CMK (cell line): ENCODE measurements at regions not wholly inside any gene's neighbourhood (a gene's known extent, or its start where the extent isn't known, plus 50 kb on each side); places are given as distances from the start of the nearest gene placed in this dataset.
"Not testable (repeated sequence)": the region's sequence is repeated elsewhere in the genome, so short reads cannot be mapped to it uniquely, and the experiment has no call there.

Experiments used
- DNase-seq: peaks from one replicate; pipeline ENCODE4 v3.0.0-alpha.2; 2010; ENCODE audit warnings: low read depth

GRCh38 chr5:71822065-71822464 lies 103.0 kb downstream of the CARTPT start:
- DNase-seq = not testable (repeated sequence)

DNA sequence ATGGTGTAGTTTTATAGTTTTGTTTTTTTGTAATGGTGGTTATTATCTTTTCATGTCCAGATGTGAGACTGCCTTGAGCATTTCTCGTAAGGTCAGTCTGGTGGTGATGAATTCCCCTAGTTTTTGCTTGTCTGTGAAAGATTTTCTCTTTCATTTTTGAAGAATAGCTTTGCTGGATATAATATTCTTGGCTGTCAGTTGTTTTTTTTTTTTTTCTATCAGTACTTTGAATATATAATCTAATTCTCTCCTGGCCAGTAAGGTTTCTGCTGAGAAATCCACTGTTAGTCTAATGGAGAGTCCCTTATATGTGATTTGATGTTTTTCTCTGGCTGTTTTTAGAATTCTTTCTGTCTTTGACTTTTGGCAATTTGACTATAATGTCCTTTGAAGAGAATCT lies 106.9 kb downstream of the CARTPT start:
- DNase-seq = no peak

GRCh38 chr5:71828291-71829040 lies 109.4 kb downstream of the CARTPT start:
- DNase-seq = no peak

DNA sequence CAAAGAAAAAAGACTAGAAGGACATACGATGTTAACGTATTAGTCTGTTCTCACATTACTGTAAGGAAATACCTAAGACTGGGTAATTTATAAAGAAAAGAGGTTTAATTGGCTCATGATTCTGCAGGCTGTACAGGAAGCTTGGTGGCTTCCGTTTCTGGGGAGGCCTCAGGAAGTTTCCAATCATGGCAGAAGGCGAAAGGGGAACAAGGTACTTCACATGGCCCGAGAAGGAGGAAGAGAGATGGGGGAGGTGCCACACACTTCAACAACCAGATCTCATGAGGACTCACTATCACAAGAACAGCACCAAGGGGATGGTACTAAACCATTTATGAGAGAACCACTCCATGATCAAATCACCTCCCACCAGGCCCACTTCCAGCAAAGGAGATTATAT lies 110.1 kb downstream of the CARTPT start:
- peak; percentile 40 for DNase-seq

DNA sequence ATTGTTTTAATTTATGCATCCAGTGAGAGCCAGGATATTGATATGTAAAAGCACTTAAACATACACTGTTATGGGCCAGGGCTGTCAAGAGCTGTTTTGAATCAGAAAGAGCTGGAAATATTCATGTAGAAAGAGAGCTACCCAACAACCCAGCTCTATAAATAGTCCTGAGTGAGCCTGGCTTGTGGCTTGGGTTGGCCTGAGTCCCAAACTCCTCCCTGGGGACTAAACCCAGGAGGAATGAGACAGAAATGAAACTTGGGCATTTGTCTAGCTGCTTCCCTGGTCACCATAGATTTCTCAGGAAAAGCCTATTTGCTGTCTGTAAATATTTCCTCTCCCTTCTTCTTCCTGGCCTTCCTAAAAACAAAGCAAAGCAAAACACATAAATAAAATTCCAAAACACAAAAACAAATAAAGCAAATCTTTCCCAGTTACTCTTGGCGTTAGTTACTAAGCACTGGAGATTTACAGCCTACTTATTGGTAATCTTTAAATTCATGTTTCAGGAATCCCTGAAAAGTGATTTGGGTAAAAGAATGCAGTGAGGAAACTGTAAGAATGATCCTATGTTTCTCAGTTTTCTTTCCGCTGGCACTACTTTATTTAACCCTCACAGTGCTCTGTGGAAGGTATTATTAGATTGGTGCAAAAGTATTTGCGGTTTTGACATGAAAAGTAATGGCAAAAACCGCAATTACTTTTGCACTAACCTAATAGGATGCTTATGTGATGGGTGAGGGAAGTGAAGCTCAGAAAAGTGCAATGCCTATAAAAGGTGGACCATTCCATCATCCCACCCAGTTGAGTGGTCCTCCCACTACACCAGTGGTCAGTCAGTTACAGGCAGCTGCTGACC lies 111.8 kb downstream of the CARTPT start:
- DNase-seq = no peak

- no peak for DNase-seq
These were observed 114.0 kb downstream of the CARTPT start for GRCh38 chr5:71832812-71833715.

GRCh38 chr5:71834601-71835000 lies 115.5 kb downstream of the CARTPT start:
- no peak for DNase-seq

DNA sequence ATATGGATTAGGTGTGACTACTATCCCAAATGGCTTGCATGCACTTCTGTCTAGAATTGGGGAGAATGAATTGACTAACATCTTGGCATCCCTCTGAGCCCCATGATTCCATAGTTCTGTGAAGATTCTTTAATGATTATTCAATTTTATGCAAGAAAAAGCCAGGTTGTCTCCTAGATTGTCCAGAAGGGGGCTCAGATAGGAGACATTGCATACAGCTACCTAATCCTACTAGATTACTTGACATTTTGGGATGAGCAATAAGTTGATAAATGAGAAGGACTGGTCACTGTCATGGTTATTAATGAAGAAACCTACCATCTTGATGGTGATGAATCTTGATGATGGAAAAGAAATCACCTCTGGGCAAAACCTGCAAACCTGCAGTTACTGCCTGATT lies 117.0 kb downstream of the CARTPT start:
- no peak for DNase-seq

DNA sequence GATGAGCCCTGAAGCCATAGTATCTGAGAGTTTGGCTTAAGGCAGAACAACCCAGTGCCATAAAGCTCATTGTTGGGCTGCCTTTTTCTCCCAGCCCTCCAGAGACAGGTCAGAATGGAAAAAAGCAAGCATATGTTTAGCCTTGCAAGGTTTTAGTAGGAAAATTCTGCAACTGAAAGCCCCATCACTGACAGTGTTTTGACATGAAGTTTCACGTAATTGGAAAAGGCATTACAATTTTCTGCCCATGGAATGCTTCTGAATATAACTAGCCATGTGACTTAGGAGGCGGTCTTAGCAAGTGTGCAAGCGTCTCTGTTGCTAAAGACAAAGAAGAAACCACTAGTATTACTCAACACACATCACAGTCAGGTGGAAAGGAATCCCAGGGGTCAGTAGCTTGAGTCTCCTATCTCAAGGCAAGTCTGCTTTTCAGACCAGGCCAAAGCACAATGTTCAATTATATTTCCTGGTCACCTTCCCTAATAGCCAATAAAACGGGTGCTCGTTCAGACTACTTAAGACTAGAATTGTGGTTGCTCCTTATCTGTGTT lies 117.6 kb downstream of the CARTPT start:
- no peak for DNase-seq

DNA sequence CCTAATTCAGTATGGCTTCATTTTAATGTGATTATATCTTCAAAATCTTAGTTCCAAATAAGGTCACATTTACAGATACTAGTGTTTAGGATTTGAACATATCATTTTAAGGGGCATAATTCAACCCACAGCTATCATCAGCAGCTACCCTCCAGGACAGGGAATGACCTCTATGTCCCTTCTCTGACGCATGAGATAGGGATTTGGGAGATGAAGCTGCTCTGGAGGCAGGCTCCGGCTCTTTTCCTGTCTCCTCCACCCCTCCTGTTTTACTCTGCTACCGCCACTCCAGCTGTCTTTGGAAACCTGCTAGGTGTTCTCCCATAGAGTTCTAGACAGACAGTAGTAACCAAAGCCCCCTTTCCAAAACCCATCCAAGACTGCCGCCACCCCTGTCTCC lies 119.2 kb downstream of the CARTPT start:
- DNase-seq = no peak

- no peak for DNase-seq
These were observed 120.2 kb downstream of the CARTPT start for GRCh38 chr5:71839096-71839884.

GRCh38 chr5:71841107-71841506 lies 122.0 kb downstream of the CARTPT start:
- DNase-seq = no peak

- no peak for DNase-seq
These were observed 124.0 kb downstream of the CARTPT start for GRCh38 chr5:71843111-71843510.

GRCh38 chr5:71844862-71845261 lies 125.8 kb downstream of the CARTPT start:
- DNase-seq = no peak

- DNase-seq = no peak
These were observed 140.4 kb downstream of the CARTPT start for GRCh38 chr5:71859515-71859914.

- no peak for DNase-seq
These were observed 141.0 kb downstream of the CARTPT start for GRCh38 chr5:71860048-71860447.

DNA sequence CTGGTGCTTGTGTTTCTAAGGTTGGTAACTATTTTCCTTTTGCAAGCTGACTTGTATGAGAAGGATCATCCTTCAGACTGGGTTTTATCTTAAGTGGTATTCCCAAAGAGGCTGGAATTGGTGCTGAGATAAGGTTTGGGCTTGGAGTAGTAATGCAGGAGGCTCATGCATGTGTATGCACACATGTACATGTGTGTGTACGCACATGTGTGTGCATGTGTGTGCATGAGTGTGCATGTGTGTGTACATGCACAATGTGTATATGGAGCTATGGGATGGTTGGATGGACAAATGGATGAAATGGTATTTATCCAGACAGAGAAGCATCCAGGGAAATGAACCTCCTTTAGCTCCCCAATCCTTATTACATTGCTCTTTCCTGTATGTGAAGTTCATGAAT lies 142.6 kb downstream of the CARTPT start:
- no peak for DNase-seq

- DNase-seq = no peak
These were observed 143.0 kb downstream of the CARTPT start for GRCh38 chr5:71862087-71862486.

GRCh38 chr5:71862507-71863060 lies 143.5 kb downstream of the CARTPT start:
- DNase-seq = no peak

- no peak for DNase-seq
These were observed 145.9 kb downstream of the CARTPT start for GRCh38 chr5:71864730-71865601.
